ENCODE measurements at regions not wholly inside any gene's neighbourhood (a gene's known extent, or its start where the extent isn't known, plus 50 kb on each side); places are given as distances from the start of the nearest gene placed in this dataset.

DNA sequence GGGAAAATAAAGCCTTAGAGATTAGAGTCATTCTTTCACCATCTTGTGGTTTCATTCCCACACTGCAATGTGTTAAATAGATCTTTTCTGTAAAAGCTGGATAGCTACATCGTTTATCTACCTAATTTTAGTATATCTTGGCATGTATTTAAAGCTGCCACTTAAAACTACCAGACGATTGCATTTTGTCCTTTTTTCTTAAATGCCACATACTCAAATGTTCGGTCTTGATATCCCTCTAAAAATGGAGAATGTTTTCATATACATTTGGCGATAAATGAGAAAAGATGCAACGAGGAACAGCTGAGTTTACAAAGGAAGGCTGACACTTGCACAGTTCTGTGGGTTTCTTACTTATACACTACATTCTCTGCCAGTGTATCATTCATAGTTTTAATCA lies 148.3 kb downstream of the CENPC start:
- Histone ChIP-seq H3K9me3 (replicated peaks; ENCODE audit: control insufficient read depth, insufficient read depth, low read length) (no peaks in the 10 kb centered on the region), H2AFZ (ENCODE audit: low read depth, low read length) (no peak overlapping the region), H3K4me1 (ENCODE audit: control insufficient read depth, extremely low read depth, insufficient read depth, low read length) (no peaks in the 10 kb centered on the region), H3K9me1 (replicated peaks; ENCODE audit: control insufficient read depth, extremely low read depth, insufficient read depth, low read length) (no peaks in the 10 kb centered on the region), H3K9ac (replicated peaks; ENCODE audit: extremely low read depth, insufficient read depth, low read length) (no peak overlapping the region), H3K79me2 (ENCODE audit: control insufficient read depth, insufficient read depth, low read length) (no peaks in the 10 kb centered on the region), H3K27ac (ENCODE audit: insufficient read depth, low read depth, low read length) (no peak overlapping the region), H3K4me3 (replicated peaks in 1 of 3; ENCODE audit: insufficient read depth in 1 of 3, low read depth in 1 of 3, low read length in 3 of 3) (no peak overlapping the region), H3K4me2 (ENCODE audit: insufficient read depth, low read length) (no peak overlapping the region), H3K27me3 (ENCODE audit: control insufficient read depth in 2 of 2, insufficient read depth in 2 of 2, low read length in 2 of 2) (peaks cover 3 to 5% of the 10 kb centered on the region in 2 experiments), H4K20me1 (replicated peaks; ENCODE audit: control insufficient read depth, extremely low read depth, insufficient read depth, low read length) (no peaks in the 10 kb centered on the region), H3K36me3 (ENCODE audit: control insufficient read depth in 2 of 2, extremely low read depth in 1 of 2, insufficient read depth in 2 of 2, low read length in 2 of 2) (no peaks in the 10 kb centered on the region)
- no TSS peak for BruUV-seq (replicated peaks)
- FAIRE-seq, result no peak
- DNase-seq (ENCODE audit: low read depth, low spot score), result no peak
- CTCF ChIA-PET, result interaction anchor here (1.4 kb wide), 1 partner anchor 10 kb away, joined by 3 read pairs; no protein-coding TSS in a partner anchor
- TF ChIP-seq, protein P1, sequence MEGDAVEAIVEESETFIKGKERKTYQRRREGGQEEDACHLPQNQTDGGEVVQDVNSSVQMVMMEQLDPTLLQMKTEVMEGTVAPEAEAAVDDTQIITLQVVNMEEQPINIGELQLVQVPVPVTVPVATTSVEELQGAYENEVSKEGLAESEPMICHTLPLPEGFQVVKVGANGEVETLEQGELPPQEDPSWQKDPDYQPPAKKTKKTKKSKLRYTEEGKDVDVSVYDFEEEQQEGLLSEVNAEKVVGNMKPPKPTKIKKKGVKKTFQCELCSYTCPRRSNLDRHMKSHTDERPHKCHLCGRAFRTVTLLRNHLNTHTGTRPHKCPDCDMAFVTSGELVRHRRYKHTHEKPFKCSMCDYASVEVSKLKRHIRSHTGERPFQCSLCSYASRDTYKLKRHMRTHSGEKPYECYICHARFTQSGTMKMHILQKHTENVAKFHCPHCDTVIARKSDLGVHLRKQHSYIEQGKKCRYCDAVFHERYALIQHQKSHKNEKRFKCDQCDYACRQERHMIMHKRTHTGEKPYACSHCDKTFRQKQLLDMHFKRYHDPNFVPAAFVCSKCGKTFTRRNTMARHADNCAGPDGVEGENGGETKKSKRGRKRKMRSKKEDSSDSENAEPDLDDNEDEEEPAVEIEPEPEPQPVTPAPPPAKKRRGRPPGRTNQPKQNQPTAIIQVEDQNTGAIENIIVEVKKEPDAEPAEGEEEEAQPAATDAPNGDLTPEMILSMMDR (IDR thresholded peaks at IDR 0.05; ENCODE audit: extremely low read depth in 1 of 2, insufficient read depth in 1 of 2, low read depth in 1 of 2, low read length in 2 of 2), result no peak
- dilution Hi-C loops (cut with MboI; ENCODE audit: extremely low pct_ligation_motif_present, low sequenced_read_pairs) (no loop called here), intact Hi-C loops (cut with micrococcal nuclease) (no loop called here)
- POLR2A ChIA-PET, result no interaction called here

DNA sequence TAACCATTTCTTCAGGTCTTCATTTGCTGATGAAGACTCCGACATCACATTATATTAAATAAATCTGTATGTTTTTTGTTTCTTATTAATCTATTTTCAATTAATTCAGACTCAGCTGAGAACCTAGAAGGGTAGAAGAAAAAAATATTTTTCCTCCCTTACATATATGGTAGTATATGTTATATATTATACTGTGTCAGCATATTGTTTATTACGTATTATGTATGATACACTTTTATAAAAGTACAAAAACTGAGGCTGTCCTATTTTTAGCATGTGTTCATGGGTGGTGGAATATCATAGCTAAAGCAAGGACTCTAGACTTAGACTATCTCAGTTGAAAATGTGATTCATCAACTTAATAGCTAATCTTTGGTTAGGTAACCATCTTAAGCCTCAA lies 149.3 kb downstream of the CENPC start:
- H3K9ac ChIP-seq (replicated peaks; ENCODE audit: extremely low read depth, insufficient read depth, low read length), result no peak overlapping the region
- H4K20me1 ChIP-seq (replicated peaks; ENCODE audit: control insufficient read depth, extremely low read depth, insufficient read depth, low read length), result no peaks in the 10 kb centered on the region
- no TSS peak for BruUV-seq (replicated peaks)
- no peak overlapping the region for H3K4me2 ChIP-seq (ENCODE audit: insufficient read depth, low read length)
- no peaks in the 10 kb centered on the region for H3K9me1 ChIP-seq (replicated peaks; ENCODE audit: control insufficient read depth, extremely low read depth, insufficient read depth, low read length)
- H2AFZ ChIP-seq (ENCODE audit: low read depth, low read length), result no peak overlapping the region
- H3K36me3 ChIP-seq (ENCODE audit: control insufficient read depth in 2 of 2, extremely low read depth in 1 of 2, insufficient read depth in 2 of 2, low read length in 2 of 2), result no peaks in the 10 kb centered on the region
- DNase-seq (ENCODE audit: low read depth, low spot score), result no peak
- H3K27me3 ChIP-seq (ENCODE audit: control insufficient read depth in 2 of 2, insufficient read depth in 2 of 2, low read length in 2 of 2), result peaks cover 0 to 5% of the 10 kb centered on the region in 2 experiments
- H3K4me1 ChIP-seq (ENCODE audit: control insufficient read depth, extremely low read depth, insufficient read depth, low read length), result no peaks in the 10 kb centered on the region
- TF ChIP-seq FOS (IDR thresholded peaks at IDR 0.05; ENCODE audit: borderline replicate concordance, insufficient read depth, low read length), result no peak
- TF ChIP-seq, protein P1 (IDR thresholded peaks at IDR 0.05; ENCODE audit: extremely low read depth in 1 of 2, insufficient read depth in 1 of 2, low read depth in 1 of 2, low read length in 2 of 2), result no peak
- TF ChIP-seq POLR2A (IDR thresholded peaks at IDR 0.05; ENCODE audit: low read depth, low read length), result no peak
- TF ChIP-seq MYC (IDR thresholded peaks at IDR 0.05; ENCODE audit: low read depth, low read length), result no peak
- TF ChIP-seq, protein P2, sequence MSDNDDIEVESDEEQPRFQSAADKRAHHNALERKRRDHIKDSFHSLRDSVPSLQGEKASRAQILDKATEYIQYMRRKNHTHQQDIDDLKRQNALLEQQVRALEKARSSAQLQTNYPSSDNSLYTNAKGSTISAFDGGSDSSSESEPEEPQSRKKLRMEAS (IDR thresholded peaks at IDR 0.05; ENCODE audit: insufficient read depth, insufficient read length), result no peak
- H3K79me2 ChIP-seq (ENCODE audit: control insufficient read depth, insufficient read depth, low read length), result no peaks in the 10 kb centered on the region
- dilution Hi-C loops (cut with MboI; ENCODE audit: extremely low pct_ligation_motif_present, low sequenced_read_pairs), result no loop called here
- ChIA-PET POLR2A (no interaction called here), CTCF (interaction anchor here (1.4 kb wide), 1 partner anchor 8 kb away, joined by 3 read pairs; no protein-coding TSS in a partner anchor)
- H3K4me3 ChIP-seq (replicated peaks in 1 of 3; ENCODE audit: insufficient read depth in 1 of 3, low read depth in 1 of 3, low read length in 3 of 3), result no peak overlapping the region
- no peak for FAIRE-seq
- H3K9me3 ChIP-seq (replicated peaks; ENCODE audit: control insufficient read depth, insufficient read depth, low read length), result no peaks in the 10 kb centered on the region
- intact Hi-C loops (cut with micrococcal nuclease), result no loop called here
- no peak overlapping the region for H3K27ac ChIP-seq (ENCODE audit: insufficient read depth, low read depth, low read length)

Data from endothelial cell of umbilical vein (primary cell).